Left hindlimb (tissue), 1 donor: ENCODE measurements at regions not wholly inside any gene's neighbourhood (a gene's known extent, or its start where the extent isn't known, plus 50 kb on each side); places are given as distances from the start of the nearest gene placed in this dataset.

Experiments
- DNase-seq: peaks from one replicate; pipeline ENCODE4 v3.0.0-alpha.2; 2018

- DNase-seq = no peak
These were observed 65.8 kb downstream of the SALL1 start for GRCh38 chr16:51085271-51085670.

GRCh38 chr16:51084074-51084928, 66.8 kb downstream of the SALL1 start:
- DNase-seq = no peak

GRCh38 chr16:51072591-51072990, 78.5 kb downstream of the SALL1 start:
- DNase-seq = no peak

- no peak for DNase-seq
These were observed 79.7 kb downstream of the SALL1 start for GRCh38 chr16:51071326-51071725.

GRCh38 chr16:51067352-51067751, 83.7 kb downstream of the SALL1 start:
- no peak for DNase-seq

- DNase-seq = no peak
These were observed 89.0 kb downstream of the SALL1 start for GRCh38 chr16:51062039-51062438.

- no peak for DNase-seq
These were observed 89.7 kb downstream of the SALL1 start for GRCh38 chr16:51061328-51061727.

GRCh38 chr16:51057969-51058337, 93.1 kb downstream of the SALL1 start:
- DNase-seq = no peak

- DNase-seq = no peak
These were observed 93.8 kb downstream of the SALL1 start for GRCh38 chr16:51057102-51057793.

GRCh38 chr16:51056331-51056730, 94.7 kb downstream of the SALL1 start:
- no peak for DNase-seq

GRCh38 chr16:51055434-51055833, 95.6 kb downstream of the SALL1 start:
- DNase-seq = no peak

- DNase-seq = no peak
These were observed 97.3 kb downstream of the SALL1 start for GRCh38 chr16:51053775-51054174.

GRCh38 chr16:51051671-51052070, 99.4 kb downstream of the SALL1 start:
- no peak for DNase-seq

- no peak for DNase-seq
These were observed 100.7 kb downstream of the SALL1 start for GRCh38 chr16:51050377-51050706.

- DNase-seq = no peak
These were observed 101.2 kb downstream of the SALL1 start for GRCh38 chr16:51049678-51050376.

GRCh38 chr16:51049276-51049675, 101.8 kb downstream of the SALL1 start:
- DNase-seq = no peak

GRCh38 chr16:51048544-51048943, 102.5 kb downstream of the SALL1 start:
- DNase-seq = no peak

GRCh38 chr16:51045794-51046193, 105.3 kb downstream of the SALL1 start:
- no peak for DNase-seq

- DNase-seq = no peak
These were observed 105.9 kb downstream of the SALL1 start for GRCh38 chr16:51045186-51045585.

- DNase-seq = no peak
These were observed 109.5 kb downstream of the SALL1 start for GRCh38 chr16:51041546-51041945.

- no peak for DNase-seq
These were observed 110.4 kb downstream of the SALL1 start for GRCh38 chr16:51040637-51041036.

GRCh38 chr16:51039638-51040331, 111.3 kb downstream of the SALL1 start:
- no peak for DNase-seq

GRCh38 chr16:51035711-51036110, 115.4 kb downstream of the SALL1 start:
- no peak for DNase-seq
